Astrocyte of the cerebellum (primary cell): ENCODE measurements at regions not wholly inside any gene's neighbourhood (a gene's known extent, or its start where the extent isn't known, plus 50 kb on each side); places are given as distances from the start of the nearest gene placed in this dataset.

Experiments used
- DNase-seq: peaks from one replicate; pipeline ENCODE4 v3.0.0-alpha.2; 2011; ENCODE audit warnings: low read depth
- H3K4me3 ChIP-seq: 2 replicates; pipeline ENCODE4 v1.5.1; 2011; ENCODE audit warnings: mild to moderate bottlenecking, low read depth, low read length, moderate library complexity
- CTCF ChIP-seq: IDR thresholded peaks from 2 replicates; pipeline ENCODE4 v1.5.1; 2012; ENCODE audit warnings: low read length, low read depth, moderate library complexity, mild to moderate bottlenecking; ENCODE audit errors: missing control alignments
- in situ Hi-C: cut with HindIII; loops from 2 replicates; pipeline ENCODE4 v1.10.0; 2017; ENCODE audit warnings: low sequenced_read_pairs

- no peak for DNase-seq
- no peak overlapping the region for H3K4me3 ChIP-seq
- in situ Hi-C loops = no loop called here
- TF ChIP-seq CTCF = no peak
Observed at GRCh38 chr4:188275686-188276085, 136.4 kb downstream of the TRIML1 start.

- in situ Hi-C loops = no loop called here
- H3K4me3 ChIP-seq = no peak overlapping the region
- TF ChIP-seq CTCF = no peak
- DNase-seq = no peak
Observed at GRCh38 chr4:188279184-188279583, 139.9 kb downstream of the TRIML1 start.

- TF ChIP-seq CTCF = no peak
- DNase-seq = no peak
- H3K4me3 ChIP-seq = no peak overlapping the region
- in situ Hi-C loops = no loop called here
Observed at GRCh38 chr4:188282471-188283232, 143.4 kb downstream of the TRIML1 start.

DNA sequence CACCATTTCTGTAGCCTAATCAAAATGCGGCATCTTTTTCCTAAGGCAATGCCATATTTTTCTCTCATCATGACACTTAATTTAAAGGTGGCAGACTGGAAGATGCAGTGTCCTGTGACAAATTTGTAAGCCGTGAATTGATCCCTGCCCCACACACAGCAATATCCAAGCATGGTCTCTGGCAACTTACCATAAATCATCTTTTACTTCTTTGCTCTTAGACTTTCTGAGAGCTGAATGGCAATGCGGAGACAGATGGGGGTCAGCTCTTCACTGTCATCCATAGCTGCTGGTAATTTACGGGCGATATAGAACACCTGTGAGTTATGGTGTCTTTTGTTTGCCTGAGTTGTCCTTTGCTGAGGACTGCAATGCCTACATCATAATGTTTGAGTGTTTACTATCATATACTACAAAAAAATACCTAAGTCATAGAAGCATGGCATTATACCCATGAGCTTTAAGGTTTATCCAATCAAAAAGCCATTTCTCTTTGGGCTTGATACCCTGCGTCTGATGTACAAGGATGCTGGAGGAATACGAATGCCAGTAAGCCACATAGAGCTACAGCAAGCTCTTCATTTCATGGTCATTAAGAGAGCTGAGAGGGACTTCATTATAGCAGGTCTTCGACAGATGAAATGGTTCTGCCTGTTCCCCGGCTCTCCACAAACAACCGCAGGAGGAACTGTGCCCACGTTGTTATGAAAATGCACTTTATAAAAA, 148.1 kb downstream of the TRIML1 start:
- in situ Hi-C loops = no loop called here
- no peak for TF ChIP-seq CTCF
- no peak for DNase-seq
- no peak overlapping the region for H3K4me3 ChIP-seq

DNA sequence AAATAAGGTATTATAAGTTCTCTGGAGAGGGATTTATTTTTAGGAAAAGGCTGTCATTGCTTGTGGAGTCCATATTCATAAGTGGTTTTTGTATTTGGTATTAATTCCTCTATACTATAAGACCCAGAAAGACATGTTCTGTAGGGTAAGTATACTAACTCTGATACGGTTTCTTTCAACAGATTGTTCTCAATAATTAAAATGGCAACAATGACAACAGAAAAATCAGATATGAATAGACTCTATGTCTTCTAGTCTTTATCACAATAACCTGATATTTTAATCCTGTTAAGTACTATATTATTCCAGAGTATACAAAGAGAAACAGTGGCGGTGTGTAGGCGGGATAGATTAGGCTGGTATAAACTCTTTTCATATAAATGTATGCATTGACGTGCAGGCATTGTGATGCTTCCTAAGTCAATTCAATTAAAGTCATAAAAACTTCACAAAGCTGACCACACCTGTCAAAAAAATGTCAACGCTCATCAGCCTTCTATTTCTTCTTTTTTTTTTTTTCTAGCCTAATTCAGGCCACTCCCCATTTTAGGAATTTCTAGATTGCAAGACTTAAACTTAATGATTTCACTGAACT, 150.4 kb downstream of the TRIML1 start:
- no peak for TF ChIP-seq CTCF
- DNase-seq = no peak
- in situ Hi-C loops = no loop called here
- H3K4me3 ChIP-seq = no peak overlapping the region

DNA sequence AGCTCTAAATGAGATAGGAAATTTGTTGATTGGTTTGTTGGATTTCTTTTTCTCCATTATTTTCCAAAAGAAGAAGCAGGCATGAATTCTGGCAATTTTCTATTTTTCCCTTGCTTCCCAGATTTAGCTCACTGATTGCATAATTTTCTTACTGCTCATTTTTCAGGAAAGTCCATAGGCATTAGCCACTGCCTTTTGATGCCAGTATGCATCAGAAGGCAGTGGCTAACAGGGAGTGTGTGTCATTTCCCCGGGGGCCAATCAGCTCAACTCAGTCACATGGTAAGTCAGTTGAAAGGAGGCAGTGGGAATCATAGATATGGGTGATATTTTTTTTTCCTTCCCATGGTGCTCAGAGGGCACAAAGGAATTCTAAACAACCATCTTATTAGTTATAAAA, 156.7 kb downstream of the TRIML1 start:
- DNase-seq = no peak
- TF ChIP-seq CTCF = no peak
- in situ Hi-C loops = no loop called here
- H3K4me3 ChIP-seq = no peak overlapping the region
